Testis (tissue), 2 donors: ENCODE measurements at regions not wholly inside any gene's neighbourhood (a gene's known extent, or its start where the extent isn't known, plus 50 kb on each side); places are given as distances from the start of the nearest gene placed in this dataset.

Source experiments
- CTCF ChIP-seq, 3 experiments: fragments of 450-650 bp in 2 of 3; fragments of 200-600 bp in 1 of 3; sonication (generic) in 1 of 3; IDR thresholded peaks; one replicate each; pipeline ENCODE4 v1.5.1; 2016 to 2019; ENCODE audit warnings: antibody characterized with exemption in 3 of 3, mild to moderate bottlenecking in 2 of 3, moderate library complexity in 1 of 3
- POLR2A ChIP-seq: fragments of 450-650 bp; IDR thresholded peaks from one replicate; pipeline ENCODE4 v1.6.1; 2017; ENCODE audit warnings: antibody characterized with exemption, mild to moderate bottlenecking, moderate library complexity

- TF ChIP-seq CTCF (IDR thresholded peaks at IDR 0.05) (no peak), POLR2A (no peak)
These were observed 131.6 kb upstream of the RASA1 start for GRCh38 chr5:87136096-87136495.
